HG02943 (cell line): ENCODE measurements at regions not wholly inside any gene's neighbourhood (a gene's known extent, or its start where the extent isn't known, plus 50 kb on each side); places are given as distances from the start of the nearest gene placed in this dataset.

ENCODE experiments used
- ATAC-seq: cut with Tn5 transposase; IDR thresholded peaks from one replicate; pipeline ENCODE4 v1.9.1; 2021; ENCODE audit warnings: mild to moderate bottlenecking, low read depth, moderate library complexity; ENCODE audit not compliant: unreplicated experiment

- no peak for ATAC-seq
Measured at GRCh38 chr20:6579417-6579816, 188.1 kb upstream of the BMP2 start.

GRCh38 chr20:6577451-6577850, 190.0 kb upstream of the BMP2 start:
- ATAC-seq = no peak

DNA sequence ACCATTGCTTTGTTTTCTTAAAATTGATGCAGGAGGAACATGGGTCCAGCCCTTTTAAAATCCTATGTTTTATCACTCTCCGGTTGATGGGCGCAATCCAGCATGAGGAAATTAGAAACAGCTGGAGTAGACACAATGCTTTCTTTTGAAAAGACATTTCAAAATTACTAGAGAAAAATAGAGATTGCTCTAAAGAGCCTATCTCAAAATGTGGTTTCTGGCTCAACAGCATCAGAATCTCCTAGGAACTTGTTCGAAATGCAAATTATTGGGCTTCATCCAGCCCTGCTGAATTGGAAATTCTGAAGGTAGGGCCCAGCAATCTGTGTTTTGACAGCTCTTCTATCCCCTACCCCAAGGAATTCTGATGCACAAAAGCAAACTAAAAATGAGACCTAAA, 190.8 kb upstream of the BMP2 start:
- no peak for ATAC-seq

- ATAC-seq = no peak
Measured at GRCh38 chr20:6575912-6576401, 191.5 kb upstream of the BMP2 start.

GRCh38 chr20:6566821-6567220, 200.7 kb upstream of the BMP2 start:
- ATAC-seq = no peak

DNA sequence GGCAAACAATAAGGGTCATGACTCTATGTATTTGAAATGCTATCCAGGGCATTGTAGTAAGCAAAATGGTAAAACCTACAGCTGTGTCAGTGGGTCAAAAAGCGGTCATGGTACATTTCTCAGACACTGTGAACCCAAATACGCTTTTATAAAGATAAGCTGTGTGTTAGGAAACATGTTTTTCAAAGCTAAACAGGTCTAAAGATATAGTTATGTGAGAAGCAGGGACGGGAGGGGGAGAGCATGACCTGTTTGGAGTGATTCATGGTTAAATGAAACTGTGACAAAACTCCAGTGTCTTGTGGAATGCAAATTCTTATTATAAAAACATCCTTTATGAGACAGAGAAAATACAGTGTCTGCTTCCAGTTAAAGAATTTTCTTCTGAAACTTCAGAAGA, 205.4 kb upstream of the BMP2 start:
- ATAC-seq = no peak

GRCh38 chr20:6560978-6561377, 206.5 kb upstream of the BMP2 start:
- no peak for ATAC-seq

DNA sequence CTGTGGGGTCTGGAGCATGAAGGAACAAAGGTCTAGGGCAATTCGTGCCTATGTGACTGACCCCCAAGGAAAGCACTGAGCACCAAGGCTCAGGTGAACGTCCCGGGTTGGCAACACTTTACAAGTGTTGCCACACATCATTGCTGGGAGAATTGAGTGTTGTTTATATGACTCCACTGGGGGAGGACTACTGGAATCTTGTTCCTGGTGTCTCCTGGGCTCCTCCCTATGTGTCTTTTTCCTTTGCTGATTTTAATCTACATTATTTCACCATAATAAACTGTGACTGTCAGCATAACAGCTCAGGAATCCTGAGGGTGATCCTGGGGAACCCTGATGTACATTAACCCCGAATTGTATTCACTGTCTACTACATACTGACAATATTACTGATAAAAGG, 207.7 kb upstream of the BMP2 start:
- no peak for ATAC-seq

DNA sequence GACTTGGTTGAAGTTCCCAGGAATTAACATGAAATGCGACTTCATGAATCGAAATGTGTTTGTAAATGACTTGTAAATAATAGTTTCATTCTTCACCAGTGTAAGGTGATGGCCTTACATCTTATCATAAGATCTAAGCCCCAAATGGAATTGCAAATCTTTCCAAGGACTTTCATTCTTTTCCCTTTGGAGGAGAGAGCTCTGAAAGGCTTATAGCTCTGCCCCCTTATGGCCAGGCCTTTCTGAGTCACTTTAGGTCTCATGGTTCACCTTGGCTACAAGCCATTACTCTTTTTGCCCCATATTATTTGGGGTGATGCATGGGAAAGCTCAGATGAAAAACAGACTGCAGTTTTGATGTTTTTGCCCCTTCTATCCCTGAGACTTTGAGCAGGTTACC, 209.1 kb upstream of the BMP2 start:
- no peak for ATAC-seq

GRCh38 chr20:6533761-6534479, 233.6 kb upstream of the BMP2 start:
- ATAC-seq = no peak

GRCh38 chr20:6533351-6533750, 234.1 kb upstream of the BMP2 start:
- ATAC-seq = no peak

GRCh38 chr20:6530779-6531315, 236.6 kb upstream of the BMP2 start:
- ATAC-seq = no peak

GRCh38 chr20:6530254-6530653, 237.2 kb upstream of the BMP2 start:
- no peak for ATAC-seq

DNA sequence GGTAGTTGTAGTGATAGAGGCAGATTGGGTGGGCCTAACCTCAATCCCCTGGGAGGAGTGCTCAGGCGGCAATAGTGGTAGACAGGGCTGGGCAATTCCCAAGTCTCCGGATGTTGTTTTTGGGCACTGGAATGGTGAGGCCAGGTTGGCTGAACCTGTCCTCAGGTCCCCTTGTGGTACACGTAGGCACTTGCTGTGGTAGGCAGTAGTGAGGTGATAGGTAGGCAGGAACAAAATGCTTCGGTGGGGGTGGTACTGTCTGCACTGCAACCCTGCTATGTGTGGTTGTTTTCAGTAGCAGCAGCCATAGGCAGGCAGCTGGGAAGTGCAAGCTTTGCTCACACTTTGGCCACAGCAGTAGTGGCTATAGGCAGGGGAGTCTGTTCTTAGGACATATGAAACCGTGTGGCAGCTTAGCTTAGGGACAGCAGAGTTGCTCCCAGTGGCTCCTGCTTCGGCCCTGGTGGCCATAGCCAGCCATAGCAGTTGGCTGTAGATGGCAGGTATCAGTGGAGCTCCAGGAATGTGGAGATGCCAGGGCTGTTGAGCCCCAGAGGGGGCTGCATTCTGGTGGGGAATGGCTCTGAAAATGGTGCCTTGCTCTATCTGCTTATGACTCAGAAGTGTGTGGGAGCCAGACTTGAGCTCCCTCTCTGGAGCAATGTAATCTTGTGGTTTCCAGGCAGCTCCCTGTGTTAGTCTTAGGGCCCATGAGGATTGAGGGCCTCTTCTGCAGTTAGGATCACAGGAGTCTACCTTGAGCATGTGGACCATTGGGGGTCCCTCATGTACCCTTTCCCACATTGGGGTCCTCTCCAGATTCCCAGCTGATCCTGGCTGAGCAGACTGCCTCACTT, 241.8 kb upstream of the BMP2 start:
- no peak for ATAC-seq

DNA sequence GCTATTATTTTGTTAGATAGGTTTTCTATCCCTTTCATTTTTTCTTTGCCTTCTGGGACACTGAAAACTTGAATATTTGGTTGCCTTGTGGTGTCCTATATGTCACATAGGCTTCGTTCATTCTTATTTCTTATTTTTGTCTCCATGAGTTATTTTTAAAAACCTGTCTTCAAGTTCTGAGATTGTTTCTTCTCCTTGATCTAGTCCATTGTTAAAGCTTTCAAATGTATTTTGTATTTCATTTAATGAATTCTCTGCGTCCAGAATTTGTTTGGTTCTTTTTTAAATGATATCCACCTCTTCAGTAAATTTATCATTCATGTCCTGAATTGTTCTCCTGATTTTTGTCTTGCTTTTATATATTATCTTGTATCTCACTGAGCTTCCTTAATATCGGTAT, 243.2 kb upstream of the BMP2 start:
- ATAC-seq = no peak

GRCh38 chr20:6519556-6519955, 247.9 kb upstream of the BMP2 start:
- no peak for ATAC-seq

DNA sequence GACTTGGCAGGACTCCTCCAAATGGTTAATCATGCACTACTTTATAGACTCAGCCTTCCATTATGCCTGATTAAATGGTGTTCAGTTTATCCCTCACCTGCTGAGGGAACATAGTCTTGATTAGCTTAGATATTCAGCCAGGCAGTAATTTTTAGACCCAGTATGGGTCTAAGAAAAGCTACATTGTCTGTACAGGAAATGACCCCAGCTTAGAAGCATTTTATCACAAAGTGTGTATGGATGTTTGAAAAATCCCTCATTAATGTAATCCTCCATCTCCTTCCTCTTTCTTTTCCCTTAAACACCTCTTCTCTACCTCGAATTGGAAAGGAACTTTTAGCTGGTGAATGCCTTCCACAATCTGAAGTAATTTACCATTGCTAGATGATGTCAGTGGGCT, 252.2 kb upstream of the BMP2 start:
- no peak for ATAC-seq

- no peak for ATAC-seq
Measured at GRCh38 chr20:6513599-6513998, 253.9 kb upstream of the BMP2 start.

GRCh38 chr20:6509374-6509773, 258.1 kb upstream of the BMP2 start:
- no peak for ATAC-seq

DNA sequence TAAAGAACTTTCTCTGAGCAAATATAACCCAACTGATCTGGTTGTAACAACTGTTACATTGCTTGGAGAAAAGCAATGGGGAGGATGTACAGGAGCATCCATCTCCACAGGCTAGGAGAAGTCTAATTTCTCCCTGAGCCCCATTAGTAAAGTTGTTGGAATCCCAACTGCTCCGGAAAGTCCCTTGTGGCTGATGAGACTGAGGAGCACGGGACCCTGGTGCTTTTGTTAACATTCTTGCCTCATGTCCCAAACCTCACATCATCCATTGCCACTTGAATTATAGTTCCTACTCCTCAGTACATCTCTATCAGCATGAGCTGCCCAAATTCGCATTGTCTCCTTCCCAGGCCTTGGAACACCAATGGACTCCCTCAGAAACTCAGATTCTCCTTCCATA, 260.6 kb upstream of the BMP2 start:
- no peak for ATAC-seq

- ATAC-seq = no peak
Measured at GRCh38 chr20:6504826-6505225, 262.7 kb upstream of the BMP2 start.

DNA sequence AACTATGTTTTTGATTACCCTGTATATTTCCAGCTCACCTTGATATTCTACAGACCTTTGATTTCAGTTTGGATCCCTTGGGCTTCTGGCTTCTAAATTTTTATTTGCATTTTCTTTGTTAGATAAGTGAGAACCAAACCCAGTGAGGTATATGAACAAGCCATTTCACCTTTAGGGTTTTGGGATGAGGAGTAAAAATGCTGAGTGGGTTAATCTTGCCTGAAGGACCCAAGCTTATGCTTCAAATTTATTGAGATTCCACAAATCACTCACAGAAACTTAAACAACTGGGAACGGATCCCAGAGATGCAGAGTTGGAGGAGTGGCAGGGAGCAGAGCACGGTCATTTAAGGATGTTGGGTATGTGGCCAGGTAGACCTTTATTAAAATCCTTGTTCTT, 263.3 kb upstream of the BMP2 start:
- ATAC-seq = no peak
